Hippocampal formation (tissue), 2 donors: ENCODE measurements at regions not wholly inside any gene's neighbourhood (a gene's known extent, or its start where the extent isn't known, plus 50 kb on each side); places are given as distances from the start of the nearest gene placed in this dataset.
"Not testable (repeated sequence)": the region's sequence is repeated elsewhere in the genome, so short reads cannot be mapped to it uniquely, and the experiment has no call there.

ENCODE experiments used
- DNase-seq, 2 donors: peaks; one replicate each; lab custom pipeline; 2025; lab: John Stamatoyannopoulos, UW

- no peak for DNase-seq
Measured at GRCh38 chrX:110511238-110511637, 152.6 kb downstream of the RTL9 start.

GRCh38 chrX:110512341-110512740, 153.7 kb downstream of the RTL9 start:
- DNase-seq: no peak

- no peak for DNase-seq
Measured at GRCh38 chrX:110514509-110514908, 155.9 kb downstream of the RTL9 start.

GRCh38 chrX:110519501-110519900, 160.9 kb downstream of the RTL9 start:
- no peak for DNase-seq

- DNase-seq: no peak
Measured at GRCh38 chrX:110519906-110520452, 161.3 kb downstream of the RTL9 start.

GRCh38 chrX:110520652-110521051, 162.0 kb downstream of the RTL9 start:
- DNase-seq: not testable (repeated sequence)

- DNase-seq: no peak
Measured at GRCh38 chrX:110531873-110532580, 173.4 kb downstream of the RTL9 start.

- DNase-seq: no peak
Measured at GRCh38 chrX:110532581-110532931, 173.9 kb downstream of the RTL9 start.

GRCh38 chrX:110536816-110537215, 178.2 kb downstream of the RTL9 start:
- DNase-seq: no peak

- no peak for DNase-seq
Measured at GRCh38 chrX:110541266-110541665, 182.6 kb downstream of the RTL9 start.

GRCh38 chrX:110550854-110551253, 192.2 kb downstream of the RTL9 start:
- DNase-seq: not testable (repeated sequence)

GRCh38 chrX:110557864-110558263, 199.2 kb downstream of the RTL9 start:
- no peak for DNase-seq

- no peak for DNase-seq
Measured at GRCh38 chrX:110558406-110558805, 199.8 kb downstream of the RTL9 start.

- DNase-seq: no peak
Measured at GRCh38 chrX:110561034-110561433, 202.4 kb downstream of the RTL9 start.

- no peak for DNase-seq
Measured at GRCh38 chrX:110563282-110563681, 204.6 kb downstream of the RTL9 start.

GRCh38 chrX:110568441-110568840, 209.8 kb downstream of the RTL9 start:
- DNase-seq: no peak

- DNase-seq: no peak
Measured at GRCh38 chrX:110569506-110569905, 210.9 kb downstream of the RTL9 start.

GRCh38 chrX:110578270-110578669, 217.3 kb downstream of the CHRDL1 start:
- DNase-seq: no peak

GRCh38 chrX:110584083-110584482, 211.5 kb downstream of the CHRDL1 start:
- no peak for DNase-seq

- no peak for DNase-seq
Measured at GRCh38 chrX:110588164-110588563, 207.5 kb downstream of the CHRDL1 start.

- DNase-seq: no peak
Measured at GRCh38 chrX:110588853-110589252, 206.8 kb downstream of the CHRDL1 start.

GRCh38 chrX:110600745-110601310, 194.8 kb downstream of the CHRDL1 start:
- DNase-seq: no peak

GRCh38 chrX:110614596-110614995, 181.0 kb downstream of the CHRDL1 start:
- DNase-seq: no peak
